CD4-positive, alpha-beta T cell treated with Interferon alpha-2 for 1 hour (primary cell): ENCODE measurements at regions not wholly inside any gene's neighbourhood (a gene's known extent, or its start where the extent isn't known, plus 50 kb on each side); places are given as distances from the start of the nearest gene placed in this dataset.
"Not testable (repeated sequence)": the region's sequence is repeated elsewhere in the genome, so short reads cannot be mapped to it uniquely, and the experiment has no call there.

Experiments used
- DNase-seq, 2 donors: peaks; one replicate each; pipeline ENCODE4 v3.0.0-alpha.2; 2020 to 2022

DNA sequence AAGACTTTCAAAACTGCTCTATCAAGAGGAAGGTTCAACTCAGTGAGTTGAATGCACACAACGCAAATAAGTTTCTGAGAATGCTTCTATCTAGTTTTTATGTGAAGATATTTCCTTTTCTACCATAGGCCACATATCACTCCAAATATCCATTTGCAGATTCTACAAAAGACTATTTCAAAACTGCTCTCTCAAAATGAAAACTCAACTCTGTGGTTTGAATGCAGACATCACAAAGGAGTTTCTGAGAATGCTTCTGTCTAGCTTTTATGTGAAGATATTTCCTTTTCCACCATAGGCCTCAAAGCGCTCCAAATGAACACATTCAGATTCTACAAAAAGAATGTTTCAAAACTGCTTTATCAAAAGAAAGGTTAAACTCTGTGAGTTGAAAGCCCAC lies 1093.1 kb upstream of the DEFB115 start:
- DNase-seq, result not testable (repeated sequence)

DNA sequence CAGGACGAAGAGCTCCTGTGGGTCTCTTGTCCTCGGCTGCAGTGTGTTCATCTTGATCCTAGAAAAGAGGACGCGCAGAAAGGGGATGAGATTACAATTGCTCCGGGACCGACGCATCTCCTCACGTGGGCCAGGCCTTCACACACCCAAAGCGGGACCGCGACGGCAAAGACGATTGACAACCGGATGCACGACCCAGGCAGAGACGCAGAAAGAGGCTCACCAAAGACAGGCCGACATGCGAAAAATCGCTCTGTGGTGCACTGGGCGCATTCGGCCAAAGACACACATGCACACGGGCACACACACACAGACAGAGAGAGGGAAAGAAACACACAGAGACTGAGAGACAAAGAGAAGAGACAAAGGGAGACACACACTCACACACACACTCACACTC lies 1089.9 kb upstream of the DEFB115 start:
- DNase-seq, result no peak

DNA sequence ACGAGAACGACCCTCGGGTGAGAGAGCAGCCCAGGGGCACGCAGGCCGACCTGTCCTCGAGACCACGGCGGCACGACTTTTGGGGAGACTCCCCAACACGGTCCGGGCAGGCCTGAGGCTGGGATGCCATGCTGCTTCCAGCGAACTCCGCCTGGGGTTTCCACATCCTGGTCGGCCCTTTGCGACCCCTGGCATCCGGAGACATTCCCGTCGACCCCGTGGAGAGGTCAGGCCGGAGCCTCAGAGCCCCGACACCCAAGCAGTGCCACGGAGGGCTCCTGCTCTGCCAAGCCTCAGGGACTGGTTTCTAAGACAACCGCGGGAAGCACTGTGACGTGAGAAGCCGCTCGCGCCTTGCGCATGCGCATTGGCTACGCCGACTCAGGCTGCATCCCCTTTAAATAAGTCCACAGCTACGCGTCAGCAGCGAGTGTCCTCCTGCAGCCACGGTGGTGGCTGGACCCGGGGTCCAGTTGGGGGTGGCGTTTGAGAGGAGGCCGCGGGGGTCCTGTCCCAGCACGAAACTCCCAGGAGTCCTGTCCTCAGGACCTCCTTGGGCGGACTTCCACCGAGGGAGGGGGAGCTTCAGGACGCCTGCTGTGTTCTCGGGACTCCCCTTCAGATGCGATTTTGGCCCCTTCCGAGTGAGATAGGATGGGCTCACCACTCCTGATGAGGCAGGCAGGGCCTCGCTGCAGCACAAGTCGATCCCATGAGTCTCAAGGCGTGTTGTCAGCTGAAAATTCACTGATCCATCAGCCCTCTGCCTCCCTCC lies 1089.3 kb upstream of the DEFB115 start:
- DNase-seq, result peak; percentile 11 to 58

DNA sequence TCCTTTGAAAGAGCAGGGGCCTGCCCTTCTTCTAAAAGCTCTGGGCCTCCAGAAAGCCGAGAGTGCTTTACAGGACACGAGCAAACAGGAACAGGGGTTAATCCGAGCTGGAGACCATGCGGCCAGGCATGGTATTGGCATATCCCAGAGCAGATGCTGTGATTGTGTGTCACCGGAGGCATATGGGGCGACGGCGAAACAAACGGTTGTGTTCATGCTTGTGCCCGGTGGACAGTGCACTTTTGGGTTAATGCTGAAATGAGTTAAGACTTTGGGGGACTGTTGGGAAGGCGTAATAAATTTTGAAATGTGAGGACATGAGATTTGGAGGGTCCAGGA lies 1088.7 kb upstream of the DEFB115 start:
- no peak for DNase-seq

DNA sequence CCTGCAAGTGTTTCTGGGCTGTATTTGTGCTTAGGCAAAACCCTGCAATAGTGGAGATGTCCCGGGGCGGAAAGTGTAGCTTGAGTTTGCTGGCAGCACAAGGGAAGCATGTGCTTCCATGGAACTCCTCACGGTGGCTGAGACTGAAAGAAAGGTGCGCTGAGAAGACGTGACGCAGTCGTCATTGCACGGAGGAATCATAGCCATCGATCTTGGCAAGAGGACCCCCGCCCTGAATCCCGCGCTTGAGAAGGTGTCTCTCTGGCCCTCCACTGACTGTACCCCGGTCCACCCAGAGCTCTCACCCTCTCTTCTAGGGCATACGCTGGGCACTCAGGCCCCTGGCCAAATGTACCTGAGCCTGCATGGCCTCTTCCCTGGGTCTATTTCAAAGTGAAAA lies 1081.8 kb upstream of the DEFB115 start:
- DNase-seq, result no peak

DNA sequence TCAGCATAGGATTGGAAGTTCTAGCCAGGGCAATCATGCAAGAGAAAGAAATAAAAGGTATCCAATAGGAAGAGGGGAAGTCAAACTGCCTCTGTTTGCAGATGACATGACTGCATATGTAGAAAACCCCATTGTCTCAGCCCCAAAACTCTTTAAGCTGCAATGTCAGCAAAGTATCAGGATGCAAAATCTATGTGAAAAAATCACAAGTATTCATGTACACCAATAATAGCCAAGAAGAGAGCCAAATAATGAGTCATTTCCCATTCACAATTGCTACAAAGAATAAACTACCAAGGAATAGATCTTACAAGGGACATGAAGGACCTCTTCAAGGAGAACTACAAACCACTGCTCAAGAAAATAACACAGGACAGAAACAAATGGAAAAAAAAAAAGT lies 1074.3 kb upstream of the DEFB115 start:
- DNase-seq, result not testable (repeated sequence)

DNA sequence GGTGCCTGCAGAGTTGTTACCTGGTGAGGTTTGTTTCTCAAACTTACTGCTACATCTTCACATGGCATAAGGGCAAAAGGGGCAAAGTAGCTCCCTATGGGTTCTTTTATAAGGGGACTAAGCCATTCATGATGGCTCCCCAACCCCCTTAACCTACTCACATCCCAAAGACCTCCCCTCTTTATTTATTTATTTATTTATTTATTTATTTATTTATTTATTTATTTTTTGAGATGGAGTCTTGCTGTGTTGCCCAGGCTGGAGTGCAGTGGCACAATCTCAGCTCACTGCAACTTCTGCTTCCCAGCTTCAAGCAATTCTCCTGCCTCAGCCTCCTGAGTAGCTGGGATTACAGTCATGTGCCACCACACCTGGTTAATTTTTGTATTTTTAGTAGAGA lies 1065.7 kb upstream of the DEFB115 start:
- DNase-seq, result not testable (repeated sequence)

DNA sequence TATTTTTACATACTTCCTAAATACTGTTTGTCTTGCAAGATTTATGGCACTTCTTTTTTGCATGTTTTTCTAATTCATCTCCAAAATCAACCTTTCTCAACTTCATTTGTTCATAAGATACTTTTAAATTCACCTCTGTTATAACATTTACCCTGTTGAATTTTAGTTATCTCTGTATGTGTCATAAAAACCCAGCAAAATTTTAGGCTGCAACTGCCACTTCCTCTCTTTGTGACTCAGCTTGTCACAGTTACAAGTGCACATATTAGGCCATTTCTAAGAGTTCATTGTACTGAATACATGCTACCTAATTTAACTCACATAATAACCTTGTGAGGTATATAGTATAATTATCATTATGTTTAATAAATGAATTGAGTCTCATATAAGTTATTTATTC lies 1023.0 kb upstream of the DEFB115 start:
- not testable (repeated sequence) for DNase-seq

DNA sequence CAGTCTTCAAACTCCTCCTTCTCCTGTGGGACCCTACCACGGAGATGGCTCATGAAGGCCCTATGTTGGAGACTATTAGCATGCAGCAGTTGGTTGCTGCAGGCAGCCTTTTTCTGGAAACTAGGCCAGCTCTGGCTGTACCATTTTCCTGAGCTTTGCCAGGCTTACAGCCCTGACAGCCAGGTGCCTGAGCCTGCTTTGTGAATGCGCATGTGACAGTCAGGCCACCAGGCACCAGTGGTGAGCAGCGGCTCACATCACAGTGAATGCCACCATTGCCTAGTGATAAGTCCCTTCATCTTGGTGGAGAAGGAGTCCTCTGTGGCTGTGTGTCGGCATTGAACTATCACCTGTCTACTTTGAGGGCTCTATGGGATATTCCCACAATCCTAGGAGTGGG lies 982.4 kb upstream of the DEFB115 start:
- DNase-seq, result not testable (repeated sequence)

DNA sequence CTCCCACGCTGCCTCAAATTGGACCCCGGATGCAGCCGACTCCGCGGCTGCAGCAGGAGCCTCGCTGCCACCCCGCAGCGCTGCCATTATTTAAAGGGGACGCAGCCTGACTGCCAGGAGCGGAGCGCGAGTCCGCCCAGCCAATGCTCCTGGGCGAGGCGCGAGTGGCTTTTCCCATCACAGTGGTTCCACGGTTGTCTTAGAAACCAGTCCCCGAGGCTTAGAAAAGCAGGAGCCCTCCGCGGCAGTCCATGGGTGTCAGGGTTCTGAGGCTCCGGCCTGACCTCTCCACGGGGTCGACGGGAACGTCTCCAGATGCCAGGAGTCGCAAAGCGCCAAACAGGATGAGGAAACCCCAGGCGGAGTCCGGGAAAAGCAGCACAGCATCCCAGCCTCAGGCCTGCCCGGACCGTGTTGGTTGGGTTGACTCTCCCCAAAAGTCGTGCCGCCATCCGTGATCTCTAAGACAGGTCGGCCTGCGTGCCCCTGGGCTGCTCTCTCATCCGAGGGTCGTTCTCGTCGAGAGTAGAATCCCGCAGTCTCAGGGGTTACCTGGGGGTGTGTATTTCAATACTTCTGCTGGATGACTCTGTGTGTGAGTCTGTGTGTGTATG lies 975.8 kb upstream of the DEFB115 start:
- DNase-seq, result no peak

DNA sequence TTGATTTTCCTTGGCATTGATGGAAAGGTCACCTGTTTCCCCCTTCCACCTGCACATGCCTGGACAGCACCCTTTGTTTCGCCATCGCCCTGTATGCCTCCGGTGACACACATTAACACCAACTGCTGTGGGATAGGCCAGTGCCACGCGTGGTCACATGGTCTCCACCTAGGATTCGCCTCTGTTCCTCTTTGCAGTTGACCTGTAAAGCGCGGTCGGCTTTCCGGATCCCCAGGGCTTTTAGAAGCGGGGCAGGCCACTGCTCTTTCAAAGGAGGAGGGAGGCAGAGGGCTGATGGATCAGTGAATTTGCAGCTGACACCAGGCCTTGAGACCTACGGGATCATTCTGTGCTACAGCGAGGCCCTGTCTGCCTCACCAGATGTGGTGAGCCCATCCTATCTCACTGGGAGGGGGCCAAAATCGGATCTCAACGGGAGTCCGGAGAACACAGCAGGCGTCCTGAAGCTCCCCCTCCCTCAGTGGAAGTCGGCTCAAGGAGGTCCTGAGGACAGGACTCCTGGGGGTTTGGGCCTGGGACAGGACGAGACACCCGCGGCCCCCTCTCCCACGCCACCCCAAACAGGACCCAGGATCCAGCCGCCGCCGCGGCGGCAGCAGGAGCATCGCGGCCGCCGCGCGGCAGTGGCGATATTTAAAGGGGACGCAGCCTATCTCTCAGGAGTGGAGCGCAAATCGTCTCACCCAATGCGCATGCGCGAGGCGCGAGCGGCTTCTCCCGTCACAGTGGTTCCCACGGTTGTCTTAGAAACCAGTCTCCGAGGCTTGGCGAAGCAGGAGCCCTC lies 973.8 kb upstream of the DEFB115 start:
- DNase-seq, result peak; percentile 75 to 86

DNA sequence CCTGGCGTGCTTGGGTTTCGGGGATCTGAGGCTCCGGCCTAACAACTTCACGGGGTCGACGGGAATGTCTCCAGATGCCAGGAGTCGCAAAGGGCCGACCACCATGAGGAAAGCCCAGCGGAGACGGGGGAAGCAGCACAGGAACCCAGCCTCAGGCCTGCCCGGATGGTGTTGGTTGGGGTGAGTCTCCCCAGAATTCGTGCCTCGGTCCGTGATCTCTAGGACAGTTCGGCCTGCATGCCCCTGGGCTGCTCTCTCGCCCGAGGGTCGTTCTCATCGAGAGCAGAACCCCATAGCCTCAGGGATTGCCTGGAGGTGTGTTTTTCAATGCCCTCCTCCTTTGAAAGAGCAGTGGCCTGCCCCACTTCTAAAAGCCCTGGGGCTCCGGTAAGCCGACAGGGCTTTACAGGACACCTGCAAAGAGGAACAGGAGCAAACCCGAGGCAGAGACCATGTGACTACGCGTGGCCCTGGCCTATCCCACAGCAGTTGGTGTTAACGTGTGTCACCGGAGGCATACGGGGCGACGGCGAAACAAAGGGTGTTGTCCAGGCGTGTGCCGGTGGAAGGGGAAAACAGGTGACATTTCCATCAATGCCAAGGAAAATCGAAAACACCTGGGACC lies 973.1 kb upstream of the DEFB115 start:
- no peak for DNase-seq

DNA sequence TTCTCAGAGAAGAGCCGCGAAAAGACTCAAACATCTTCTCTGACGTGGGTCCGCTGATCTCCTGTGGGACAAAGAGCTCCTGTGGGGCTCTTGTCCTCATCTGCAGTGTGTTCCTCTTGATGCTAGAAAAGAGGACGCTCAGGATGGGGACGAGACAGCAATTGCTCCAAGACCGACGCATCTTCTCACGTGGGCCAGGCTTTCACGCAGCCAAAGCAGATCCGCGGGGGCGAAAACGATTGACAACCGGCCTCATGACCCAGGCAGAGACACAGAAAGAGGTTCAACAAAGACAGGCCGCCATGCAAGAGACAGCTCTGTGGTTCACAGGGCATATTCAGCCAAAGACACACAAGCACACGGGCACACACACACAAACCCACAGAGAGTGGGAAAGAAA lies 971.8 kb upstream of the DEFB115 start:
- no peak for DNase-seq

DNA sequence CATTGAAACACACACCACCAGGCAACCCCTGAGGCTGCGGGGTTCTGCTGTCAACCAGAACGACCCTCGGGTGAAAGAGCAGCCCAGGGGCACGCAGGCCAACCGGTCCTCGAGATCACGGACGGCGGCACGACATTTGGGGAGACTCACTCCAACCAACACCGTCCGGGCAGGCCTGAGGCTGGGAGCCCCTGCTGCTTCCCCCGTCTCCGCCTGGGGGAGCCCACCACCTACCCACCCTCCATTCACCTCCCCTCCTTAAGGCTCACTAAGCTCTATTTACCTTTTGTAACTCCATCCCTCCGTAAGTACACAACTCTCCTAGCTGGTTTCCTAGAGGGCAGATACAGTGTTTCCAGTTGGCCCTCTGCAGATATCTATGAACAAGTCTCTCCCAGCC lies 971.3 kb upstream of the DEFB115 start:
- DNase-seq, result no peak

DNA sequence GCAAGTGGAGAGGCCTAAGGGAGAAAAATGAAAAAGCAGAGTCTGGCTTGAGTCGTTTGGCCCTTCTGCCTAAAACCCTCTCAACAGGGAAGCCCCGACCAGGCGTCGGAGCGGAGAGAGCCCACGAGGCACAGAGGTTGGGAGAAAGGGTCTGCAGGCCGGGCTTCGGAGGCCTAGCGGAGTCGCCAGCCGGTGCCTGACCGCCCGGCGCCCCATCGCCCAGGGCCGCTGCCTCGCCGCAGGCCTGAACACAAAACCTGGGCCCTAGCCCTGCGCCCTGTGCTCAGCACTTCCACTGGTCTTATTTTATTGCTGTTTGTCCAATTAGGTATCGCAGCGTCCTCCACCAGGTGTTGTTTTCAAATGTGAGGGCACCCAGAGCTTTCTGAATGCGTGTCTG lies 970.0 kb upstream of the DEFB115 start:
- not testable (repeated sequence) for DNase-seq

DNA sequence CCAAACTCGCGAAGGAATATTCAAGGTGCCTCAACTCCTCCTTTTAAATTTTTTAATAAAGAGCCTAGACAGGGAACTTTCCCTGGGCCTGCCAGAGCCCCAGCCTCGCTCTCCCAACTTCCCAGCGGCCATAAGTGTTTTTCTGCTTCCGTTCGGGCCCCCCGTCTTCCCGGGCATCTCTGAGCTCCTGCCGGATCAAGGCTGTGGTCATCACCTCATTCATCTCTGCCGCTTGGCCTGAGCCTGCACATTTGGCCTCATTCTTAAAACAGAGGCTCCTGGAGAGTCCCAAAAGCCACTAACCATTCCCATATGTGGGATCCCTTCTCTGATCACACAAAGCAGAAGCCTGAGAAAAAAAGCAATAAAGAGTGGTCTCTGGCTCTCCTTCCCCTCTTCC lies 969.1 kb upstream of the DEFB115 start:
- no peak for DNase-seq

DNA sequence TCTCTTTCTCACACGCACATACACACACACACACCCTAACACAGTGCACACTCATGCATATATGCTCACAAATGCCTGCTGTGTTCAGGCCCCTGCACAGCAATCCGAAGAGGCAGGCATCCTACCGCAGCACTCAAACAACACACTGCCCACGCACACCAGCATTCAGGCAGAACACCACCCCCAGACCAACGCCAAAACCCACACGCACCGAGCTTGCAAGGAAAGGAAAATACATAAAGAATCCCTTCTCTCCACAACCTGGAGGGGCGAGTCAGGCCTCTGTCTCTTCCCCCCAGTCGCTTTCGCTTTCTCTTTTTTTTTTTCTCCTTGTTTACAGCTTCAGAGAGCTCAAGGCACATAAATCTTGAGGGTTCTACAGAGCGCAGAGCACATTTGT lies 968.4 kb upstream of the DEFB115 start:
- DNase-seq, result peak in 1 of 2 donors; percentile 32

DNA sequence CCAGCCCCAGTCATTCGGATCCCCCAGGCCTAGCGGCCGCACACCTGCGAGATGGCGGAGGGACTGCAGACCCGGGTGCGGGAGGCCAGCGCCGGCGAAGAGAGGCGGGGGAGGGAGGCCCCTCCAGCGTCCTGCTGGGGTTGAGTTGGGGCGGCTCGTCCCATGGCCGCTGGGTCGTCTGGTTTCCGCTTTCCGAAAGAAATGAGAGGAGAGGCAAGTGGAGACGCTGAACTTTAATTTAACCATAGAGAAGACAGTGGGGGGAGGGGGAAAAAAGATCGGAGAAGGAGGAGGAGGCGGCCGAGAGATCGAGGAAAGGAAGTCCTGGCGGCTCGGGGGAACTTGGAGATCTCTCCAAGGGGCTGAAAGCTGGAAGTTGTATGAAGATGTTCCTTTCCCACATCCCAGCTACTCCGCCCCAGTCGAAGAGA lies 967.7 kb upstream of the DEFB115 start:
- DNase-seq, result peak in 1 of 2 donors; percentile 31

DNA sequence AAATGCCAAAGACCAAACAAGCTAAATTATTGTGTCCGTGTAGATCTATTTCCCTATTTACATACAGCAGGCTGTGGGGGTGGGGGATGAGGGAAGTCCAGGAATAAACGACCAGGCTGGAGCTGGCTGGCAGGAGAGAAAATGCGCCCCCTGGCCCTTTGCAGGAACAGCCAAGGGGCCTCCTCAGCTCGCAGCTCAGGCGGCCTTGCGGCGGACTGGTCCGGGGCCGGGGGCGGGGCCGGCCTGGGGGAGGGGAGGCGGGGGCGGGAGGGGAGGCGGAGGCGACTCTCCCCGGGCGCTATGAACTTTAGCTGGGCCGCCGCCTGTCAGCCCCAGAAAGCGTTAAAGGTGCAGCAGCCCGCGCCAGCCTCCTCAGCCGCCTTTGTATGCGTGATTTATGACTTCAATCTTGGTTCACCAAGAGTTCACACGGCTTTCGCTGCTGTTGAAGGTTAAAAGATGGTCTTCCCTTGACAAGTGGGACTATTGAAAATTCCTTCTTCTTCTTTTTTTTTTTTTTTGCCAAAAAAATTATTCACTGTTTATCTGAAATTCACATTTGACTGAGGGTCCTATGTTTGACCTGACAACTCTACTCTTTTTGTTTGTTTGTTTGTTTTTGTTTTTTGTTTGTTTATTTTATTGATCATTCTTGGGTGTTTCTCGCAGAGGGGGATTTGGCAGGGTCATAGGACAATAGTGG lies 967.0 kb upstream of the DEFB115 start:
- peak; percentile 19 to 51 for DNase-seq

DNA sequence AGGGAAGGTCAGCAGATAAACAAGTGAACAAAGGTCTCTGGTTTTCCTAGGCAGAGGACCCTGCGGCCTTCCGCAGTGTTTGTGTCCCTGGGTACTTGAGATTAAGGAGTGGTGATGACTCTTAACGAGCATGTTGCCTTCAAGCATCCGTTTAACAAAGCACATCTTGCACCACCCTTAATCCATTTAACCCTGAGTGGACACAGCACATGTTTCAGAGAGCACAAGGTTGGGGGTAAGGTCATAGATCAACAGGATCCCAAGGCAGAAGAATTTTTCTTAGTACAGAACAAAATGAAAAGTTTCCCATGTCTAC lies 966.4 kb upstream of the DEFB115 start:
- not testable (repeated sequence) for DNase-seq

DNA sequence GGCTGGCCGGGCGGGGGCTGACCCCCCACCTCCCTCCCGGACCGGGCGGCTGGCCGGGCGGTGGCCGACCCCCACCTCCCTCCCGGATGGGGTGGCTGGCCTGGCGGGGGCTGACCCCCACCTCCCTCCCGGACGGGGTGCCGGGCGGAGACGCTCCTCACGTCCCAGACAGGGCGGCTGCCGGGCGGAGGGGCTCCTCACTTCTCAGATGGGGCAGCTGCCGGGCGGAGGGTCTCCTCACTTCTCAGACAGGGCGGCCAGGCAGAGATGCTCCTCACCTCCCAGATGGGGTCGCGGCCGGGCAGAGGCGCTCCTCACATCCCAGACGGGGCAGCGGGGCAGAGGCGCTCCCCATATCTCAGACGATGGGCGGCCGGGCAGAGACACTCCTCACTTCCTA lies 965.8 kb upstream of the DEFB115 start:
- DNase-seq, result not testable (repeated sequence)

DNA sequence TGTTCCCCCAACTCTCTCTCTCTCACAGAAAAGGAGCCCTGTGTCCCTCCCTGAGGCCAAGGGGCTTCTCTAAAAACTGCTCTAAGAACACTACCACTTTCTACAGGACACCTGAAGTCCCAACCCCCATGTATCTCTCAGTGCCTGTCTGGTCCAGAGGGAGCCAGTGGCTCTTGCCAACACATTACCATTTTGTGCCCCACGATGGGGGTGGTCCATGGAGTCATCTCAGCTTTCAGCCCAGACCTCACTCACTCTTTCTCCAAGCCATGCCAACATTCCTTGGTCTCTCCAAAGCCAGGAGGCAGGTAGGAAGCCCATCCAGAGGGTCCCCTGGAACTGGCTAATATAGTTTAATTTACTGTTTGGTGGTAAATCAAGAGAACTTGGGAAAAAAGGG lies 962.1 kb upstream of the DEFB115 start:
- not testable (repeated sequence) for DNase-seq

DNA sequence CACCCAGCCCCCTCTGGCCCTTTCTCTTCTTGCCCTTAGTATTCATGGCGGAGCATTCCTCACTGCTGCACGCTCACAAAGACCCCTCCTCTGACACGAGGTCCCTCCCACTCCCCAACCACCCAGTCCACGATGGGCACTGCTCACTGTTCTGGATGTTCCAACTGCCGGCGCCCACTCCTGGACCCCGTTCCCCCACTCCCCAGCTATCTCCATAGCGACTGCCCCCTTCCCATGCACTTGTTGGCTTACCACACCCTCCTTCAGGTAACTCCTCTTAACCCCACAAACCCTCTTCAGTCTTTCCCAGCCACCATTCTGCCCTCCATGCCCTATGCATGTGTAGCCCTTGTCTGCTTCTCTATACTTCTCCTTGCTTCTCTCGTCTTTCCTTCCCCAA lies 961.5 kb upstream of the DEFB115 start:
- DNase-seq, result not testable (repeated sequence)
